IMR-90 (cell line): ENCODE measurements at regions not wholly inside any gene's neighbourhood (a gene's known extent, or its start where the extent isn't known, plus 50 kb on each side); places are given as distances from the start of the nearest gene placed in this dataset.

Source experiments
- ATAC-seq: fragments of 200-7000 bp; cut with Tn5 transposase; 2 replicates; pipeline ENCODE4 v1.9.1; 2020; ENCODE audit warnings: low read depth, mild to moderate bottlenecking, moderate library complexity
- BruUV-seq: library from RNA; stranded (reverse); fragments of 400-500 nt; replicated peaks from 2 replicates; lab custom pipeline; 2021; lab: Mats Ljungman, UMichigan
- CTCF ChIA-PET: fragments of 300-600 bp; formaldehyde crosslinking; extraction: SDS; loops from one replicate; lab custom pipeline; 2021; ENCODE audit warnings: antibody characterized with exemption; lab: Yijun Ruan, JAX
- POLR2A ChIA-PET: fragments of 300-600 bp; sonication (Branson Sonifier 250); formaldehyde crosslinking; loops from one replicate; lab custom pipeline; 2022; ENCODE audit warnings: antibody characterized with exemption; ENCODE audit not compliant: unreplicated experiment; lab: Charles Lee
- DNase-seq: peaks from one replicate; pipeline ENCODE4 v3.0.0; 2013
- H2AFZ ChIP-seq: replicated peaks from 2 replicates; pipeline ENCODE3; 2013; ENCODE audit warnings: low read length, mild to moderate bottlenecking; ENCODE audit not compliant: poor library complexity
- H2AK5ac ChIP-seq: 2 replicates; pipeline ENCODE4 v1.6.1; 2013; ENCODE audit warnings: low read depth, low read length, inconsistent platforms
- H2AK9ac ChIP-seq: replicated peaks from 2 replicates; pipeline ENCODE3; 2013; ENCODE audit warnings: mild to moderate bottlenecking, low read depth, low read length, moderate library complexity; ENCODE audit not compliant: poor library complexity
- H2BK120ac ChIP-seq: 2 replicates; pipeline ENCODE4 v1.6.1; 2013; ENCODE audit warnings: low read depth, low read length, inconsistent platforms
- H2BK15ac ChIP-seq: 3 replicates; pipeline ENCODE4 v1.6.1; 2013; ENCODE audit warnings: low read depth, low read length, inconsistent platforms
- H2BK20ac ChIP-seq: 2 replicates; pipeline ENCODE4 v1.6.1; 2013; ENCODE audit warnings: low read depth, mild to moderate bottlenecking, inconsistent platforms, low read length, moderate library complexity
- H2BK5ac ChIP-seq: 2 replicates; pipeline ENCODE4 v1.6.1; 2013; ENCODE audit warnings: mild to moderate bottlenecking, low read depth, low read length, inconsistent platforms; ENCODE audit not compliant: poor library complexity, severe bottlenecking
- H3K14ac ChIP-seq: replicated peaks from 2 replicates; pipeline ENCODE4 v1.6.1; 2013; ENCODE audit warnings: low read depth, low read length, inconsistent platforms
- H3K18ac ChIP-seq: 2 replicates; pipeline ENCODE4 v1.6.1; 2013; ENCODE audit warnings: low read depth, low read length, control low read depth
- H3K23ac ChIP-seq: 2 replicates; pipeline ENCODE4 v1.6.1; 2013; ENCODE audit warnings: low read depth, low read length, inconsistent platforms
- H3K27ac ChIP-seq: 2 replicates; pipeline ENCODE4 v1.5.1; 2013; ENCODE audit warnings: mild to moderate bottlenecking, control low read depth, low read length; ENCODE audit not compliant: insufficient read depth
- H3K27me3 ChIP-seq: 2 replicates; pipeline ENCODE4 v1.6.1; 2013; ENCODE audit warnings: low read length; ENCODE audit not compliant: control insufficient read depth, insufficient read depth
- H3K36me3 ChIP-seq: 2 replicates; pipeline ENCODE4 v1.6.1; 2013; ENCODE audit warnings: low read length, mixed read lengths; ENCODE audit not compliant: control insufficient read depth, insufficient read depth
- H3K4ac ChIP-seq: 2 replicates; pipeline ENCODE4 v1.6.1; 2013; ENCODE audit warnings: low read depth, low read length, inconsistent platforms
- H3K4me1 ChIP-seq: 2 replicates; pipeline ENCODE4 v1.6.1; 2013; ENCODE audit warnings: low read length, mixed read lengths; ENCODE audit not compliant: control insufficient read depth, insufficient read depth
- H3K4me2 ChIP-seq: 2 replicates; pipeline ENCODE4 v1.6.1; 2013; ENCODE audit warnings: low read depth, mild to moderate bottlenecking, control low read depth, low read length, moderate library complexity
- H3K4me3 ChIP-seq: 2 replicates; pipeline ENCODE4 v1.5.1; 2013; ENCODE audit warnings: low read depth, mild to moderate bottlenecking, control low read depth, low read length, moderate library complexity; ENCODE audit not compliant: insufficient read depth
- H3K56ac ChIP-seq: 2 replicates; pipeline ENCODE4 v1.6.1; 2013; ENCODE audit warnings: low read length, inconsistent platforms; ENCODE audit not compliant: insufficient read depth; ENCODE audit errors: extremely low read depth
- H3K79me1 ChIP-seq, 2 experiments: 2 replicates each; pipeline ENCODE4 v1.6.1; 2013; ENCODE audit warnings: low read length in 2 of 2, inconsistent platforms in 1 of 2, low read depth in 1 of 2
- H3K9ac ChIP-seq: 2 replicates; pipeline ENCODE4 v1.6.1; 2013; ENCODE audit warnings: low read depth, low read length, control low read depth
- H3K9me1 ChIP-seq: 2 replicates; pipeline ENCODE4 v1.6.1; 2013; ENCODE audit warnings: low read length, inconsistent platforms; ENCODE audit not compliant: insufficient read depth
- H3K9me3 ChIP-seq: 2 replicates; pipeline ENCODE4 v1.6.1; 2013; ENCODE audit warnings: low read length; ENCODE audit not compliant: control insufficient read depth, insufficient read depth
- H4K20me1 ChIP-seq: 2 replicates; pipeline ENCODE4 v1.6.1; 2013; ENCODE audit warnings: low read length, inconsistent platforms; ENCODE audit not compliant: insufficient read depth
- H4K5ac ChIP-seq: 2 replicates; pipeline ENCODE4 v1.6.1; 2013; ENCODE audit warnings: mild to moderate bottlenecking, low read depth, low read length, control low read depth
- H4K8ac ChIP-seq, 2 experiments: 2 replicates each; pipeline ENCODE4 v1.6.1; 2013; ENCODE audit warnings: low read depth in 2 of 2, low read length in 2 of 2, control low read depth in 1 of 2, inconsistent platforms in 1 of 2
- H4K91ac ChIP-seq: 2 replicates; pipeline ENCODE4 v1.6.1; 2013; ENCODE audit warnings: low read depth, low read length, inconsistent platforms; ENCODE audit not compliant: insufficient read depth
- BHLHE40 ChIP-seq: fragments of 150-350 bp; IDR thresholded peaks from 2 replicates; pipeline ENCODE4 v1.6.1; 2016; ENCODE audit warnings: mild to moderate bottlenecking, low read depth, low read length
- FOS ChIP-seq: fragments of 150-350 bp; IDR thresholded peaks from 2 replicates; pipeline ENCODE4 v1.6.1; 2016; ENCODE audit warnings: low read depth, low read length
- MAFK ChIP-seq: IDR thresholded peaks from 2 replicates; pipeline ENCODE4 v1.6.1; 2012; ENCODE audit warnings: low read depth, low read length, improper control_type of control experiment
- RCOR1 ChIP-seq: IDR thresholded peaks from 2 replicates; pipeline ENCODE4 v1.6.1; 2012; ENCODE audit warnings: mild to moderate bottlenecking, low read length, improper control_type of control experiment; ENCODE audit not compliant: insufficient replicate concordance
- WGBS, 2 experiments: methylation state at CpG; one replicate each; pipeline versions ENCODE4 v1.1.5 to v1.1.7; 2013; ENCODE audit warnings: missing lambda C conversion rate in 2 of 2; ENCODE audit not compliant: insufficient read length in 1 of 2; ENCODE audit errors: extremely low coverage in 2 of 2; 5-methylcytosine and 5-hydroxymethylcytosine counted together
- dilution Hi-C: fragments of 300-500 bp; cut with HindIII; formaldehyde crosslinking; loops from one replicate; pipeline ENCODE4 v1.14.3; 2018; ENCODE audit warnings: low sequenced_read_pairs; ENCODE audit not compliant: unreplicated experiment
- in situ Hi-C: fragments of 300-500 bp; cut with MboI; formaldehyde crosslinking; loops from 3 replicates; pipeline ENCODE4 v1.14.3; 2019; ENCODE audit warnings: low sequenced_read_pairs, inconsistent platforms, mixed read lengths
- intact Hi-C: fragments of 100-400 bp; cut with micrococcal nuclease; formaldehyde crosslinking; loops from 2 replicates; pipeline ENCODE4 v1.10.0; 2022
- TF ChIP-seq, protein P1 (sequence below): conservative IDR thresholded peaks from 2 replicates; pipeline ENCODE4 v1.5.1; 2012; ENCODE audit warnings: mild to moderate bottlenecking, low read depth, low read length, improper control_type of control experiment
- TF ChIP-seq, protein P2 (sequence below): fragments of 150-350 bp; IDR thresholded peaks from 2 replicates; pipeline ENCODE4 v1.6.1; 2016; ENCODE audit warnings: low read depth, mild to moderate bottlenecking, low read length, moderate library complexity, borderline replicate concordance

DNA sequence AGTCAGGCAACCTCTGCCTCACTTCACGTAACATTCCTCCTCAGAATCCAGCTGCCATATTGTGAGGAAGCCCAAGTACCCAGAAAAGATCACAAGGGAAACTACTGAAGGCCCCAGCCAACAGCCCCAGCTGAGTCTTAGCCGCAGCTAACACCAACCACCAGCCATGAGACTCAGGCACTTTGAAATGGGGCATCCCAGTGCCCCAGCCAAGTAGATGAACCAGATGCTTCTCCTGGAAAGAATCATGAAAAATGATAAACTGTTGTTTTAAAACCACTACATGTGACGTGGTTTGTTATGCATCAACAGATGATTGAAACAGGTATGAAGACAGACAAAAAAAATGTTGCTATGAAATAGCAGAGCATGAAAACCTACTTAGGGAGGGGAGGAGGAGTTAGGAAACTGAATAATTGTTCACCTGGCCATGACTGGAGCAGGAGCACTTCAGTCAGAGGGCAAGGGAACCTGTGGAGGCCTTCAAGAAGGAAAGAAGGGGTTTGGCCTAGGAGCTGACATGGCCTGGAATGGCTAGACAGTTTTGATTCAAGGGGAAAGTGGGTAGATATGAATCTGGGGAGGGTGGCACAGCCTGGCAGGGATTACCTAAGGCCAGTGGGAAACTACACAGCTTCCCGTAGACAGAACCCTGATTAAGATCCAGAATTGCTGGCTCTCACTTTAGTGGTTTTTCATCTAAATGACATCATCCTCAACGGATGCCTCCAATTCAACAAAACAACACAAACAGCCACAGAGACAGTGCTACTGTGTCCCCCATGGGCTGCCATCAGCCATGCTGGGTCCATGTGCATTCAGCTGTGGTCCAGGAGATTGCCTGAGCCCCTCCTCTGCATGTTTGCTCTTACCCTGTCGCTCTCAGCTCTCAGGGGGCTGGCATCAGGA is 211.6 kb downstream of the SYK start:
- Histone ChIP-seq H3K56ac (no peak overlapping the region), H4K5ac (no peak overlapping the region), H3K4me2 (no peak overlapping the region), H3K9ac (no peak overlapping the region), H3K9me3 (peaks cover 4% of the 10 kb centered on the region; the same call in 1 of the 2 replicates), H2BK15ac (no peak overlapping the region), H3K27ac (no peak overlapping the region), H3K9me1 (no peaks in the 10 kb centered on the region), H3K23ac (no peak overlapping the region), H2BK20ac (no peak overlapping the region), H2AK9ac (no peak overlapping the region), H2AFZ (no peak overlapping the region), H4K8ac (no peak overlapping the region), H3K4me1 (no peaks in the 10 kb centered on the region), H2AK5ac (no peak overlapping the region), H3K79me1 (no peaks in the 10 kb centered on the region), H3K27me3 (no peaks in the 10 kb centered on the region), H3K18ac (no peak overlapping the region), H3K14ac (no peak overlapping the region), H3K4me3 (no peak overlapping the region), H4K20me1 (no peaks in the 10 kb centered on the region), H4K91ac (no peak overlapping the region), H3K36me3 (no peaks in the 10 kb centered on the region), H2BK5ac (no peak overlapping the region), H3K4ac (no peak overlapping the region), H2BK120ac (no peak overlapping the region)
- dilution Hi-C loops (no loop called here), intact Hi-C loops (no loop called here), in situ Hi-C loops (no loop called here)
- 100% methylated on average over 1 of the region's 6 CpGs; no CpG with 5 or more reads in 1 of the 2 experiments for WGBS, 2 experiments
- BruUV-seq: no TSS peak
- DNase-seq: no peak
- no peak for ATAC-seq
- CTCF ChIA-PET: interaction anchor here (0.6 kb wide), 1 partner anchor 63 kb away, joined by 4 read pairs; no protein-coding TSS in a partner anchor
- TF ChIP-seq, protein P1, sequence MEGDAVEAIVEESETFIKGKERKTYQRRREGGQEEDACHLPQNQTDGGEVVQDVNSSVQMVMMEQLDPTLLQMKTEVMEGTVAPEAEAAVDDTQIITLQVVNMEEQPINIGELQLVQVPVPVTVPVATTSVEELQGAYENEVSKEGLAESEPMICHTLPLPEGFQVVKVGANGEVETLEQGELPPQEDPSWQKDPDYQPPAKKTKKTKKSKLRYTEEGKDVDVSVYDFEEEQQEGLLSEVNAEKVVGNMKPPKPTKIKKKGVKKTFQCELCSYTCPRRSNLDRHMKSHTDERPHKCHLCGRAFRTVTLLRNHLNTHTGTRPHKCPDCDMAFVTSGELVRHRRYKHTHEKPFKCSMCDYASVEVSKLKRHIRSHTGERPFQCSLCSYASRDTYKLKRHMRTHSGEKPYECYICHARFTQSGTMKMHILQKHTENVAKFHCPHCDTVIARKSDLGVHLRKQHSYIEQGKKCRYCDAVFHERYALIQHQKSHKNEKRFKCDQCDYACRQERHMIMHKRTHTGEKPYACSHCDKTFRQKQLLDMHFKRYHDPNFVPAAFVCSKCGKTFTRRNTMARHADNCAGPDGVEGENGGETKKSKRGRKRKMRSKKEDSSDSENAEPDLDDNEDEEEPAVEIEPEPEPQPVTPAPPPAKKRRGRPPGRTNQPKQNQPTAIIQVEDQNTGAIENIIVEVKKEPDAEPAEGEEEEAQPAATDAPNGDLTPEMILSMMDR: no peak
- TF ChIP-seq RCOR1 (no peak), FOS (no peak), BHLHE40 (no peak), MAFK (no peak)
- TF ChIP-seq, protein P2, sequence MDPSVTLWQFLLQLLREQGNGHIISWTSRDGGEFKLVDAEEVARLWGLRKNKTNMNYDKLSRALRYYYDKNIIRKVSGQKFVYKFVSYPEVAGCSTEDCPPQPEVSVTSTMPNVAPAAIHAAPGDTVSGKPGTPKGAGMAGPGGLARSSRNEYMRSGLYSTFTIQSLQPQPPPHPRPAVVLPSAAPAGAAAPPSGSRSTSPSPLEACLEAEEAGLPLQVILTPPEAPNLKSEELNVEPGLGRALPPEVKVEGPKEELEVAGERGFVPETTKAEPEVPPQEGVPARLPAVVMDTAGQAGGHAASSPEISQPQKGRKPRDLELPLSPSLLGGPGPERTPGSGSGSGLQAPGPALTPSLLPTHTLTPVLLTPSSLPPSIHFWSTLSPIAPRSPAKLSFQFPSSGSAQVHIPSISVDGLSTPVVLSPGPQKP: no peak
- POLR2A ChIA-PET: no interaction called here
